ENCODE measurements at regions not wholly inside any gene's neighbourhood (a gene's known extent, or its start where the extent isn't known, plus 50 kb on each side); places are given as distances from the start of the nearest gene placed in this dataset.
"Not testable (repeated sequence)": the region's sequence is repeated elsewhere in the genome, so short reads cannot be mapped to it uniquely, and the experiment has no call there.

GRCh38 chr5:102682101-102682647 is 72.9 kb upstream of the PAM start:
- WGBS, 2 experiments: 94 to 100% methylated on average over 2 of the region's 2 CpGs
- no peaks in the 10 kb centered on the region for H3K9me3 ChIP-seq (ENCODE audit: control insufficient read depth, low read length)
- no peaks in the 10 kb centered on the region for H3K27me3 ChIP-seq (ENCODE audit: control insufficient read depth, insufficient read depth, low read length, poor library complexity, severe bottlenecking)
- no peak overlapping the region for H3K27ac ChIP-seq (ENCODE audit: insufficient read depth, low read depth, low read length, poor library complexity, severe bottlenecking)
- H3K4me3 ChIP-seq (ENCODE audit: insufficient read depth, low read depth, low read length): no peak overlapping the region
- no peaks in the 10 kb centered on the region for H3K36me3 ChIP-seq (ENCODE audit: control insufficient read depth, insufficient read depth, low read length)
- H3K4me1 ChIP-seq (ENCODE audit: control insufficient read depth, insufficient read depth, low read length): no peaks in the 10 kb centered on the region

- H3K4me1 ChIP-seq (ENCODE audit: control insufficient read depth, insufficient read depth, low read length); H3K4me3 ChIP-seq (ENCODE audit: insufficient read depth, low read depth, low read length); H3K27ac ChIP-seq (ENCODE audit: insufficient read depth, low read depth, low read length, poor library complexity, severe bottlenecking); H3K27me3 ChIP-seq (ENCODE audit: control insufficient read depth, insufficient read depth, low read length, poor library complexity, severe bottlenecking); H3K9me3 ChIP-seq (ENCODE audit: control insufficient read depth, low read length); H3K36me3 ChIP-seq (ENCODE audit: control insufficient read depth, insufficient read depth, low read length): not testable (repeated sequence)
- WGBS, 2 experiments: 94 to 95% methylated on average over 6 of the region's 7 CpGs
Observed at GRCh38 chr5:102688076-102688475, 67.0 kb upstream of the PAM start.

GRCh38 chr5:102688581-102689342 is 66.3 kb upstream of the PAM start:
- not testable (repeated sequence) for H3K4me1 ChIP-seq (ENCODE audit: control insufficient read depth, insufficient read depth, low read length); H3K27ac ChIP-seq (ENCODE audit: insufficient read depth, low read depth, low read length, poor library complexity, severe bottlenecking); H3K9me3 ChIP-seq (ENCODE audit: control insufficient read depth, low read length); H3K27me3 ChIP-seq (ENCODE audit: control insufficient read depth, insufficient read depth, low read length, poor library complexity, severe bottlenecking); H3K36me3 ChIP-seq (ENCODE audit: control insufficient read depth, insufficient read depth, low read length); H3K4me3 ChIP-seq (ENCODE audit: insufficient read depth, low read depth, low read length)
- 91 to 96% methylated on average over 14 of the region's 14 CpGs for WGBS, 2 experiments

GRCh38 chr5:102690910-102691309 is 64.2 kb upstream of the PAM start:
- no peaks in the 10 kb centered on the region for H3K9me3 ChIP-seq (ENCODE audit: control insufficient read depth, low read length)
- no peak overlapping the region for H3K4me3 ChIP-seq (ENCODE audit: insufficient read depth, low read depth, low read length)
- 96 to 100% methylated on average over 2 of the region's 2 CpGs for WGBS, 2 experiments
- H3K27me3 ChIP-seq (ENCODE audit: control insufficient read depth, insufficient read depth, low read length, poor library complexity, severe bottlenecking): no peaks in the 10 kb centered on the region
- no peaks in the 10 kb centered on the region for H3K4me1 ChIP-seq (ENCODE audit: control insufficient read depth, insufficient read depth, low read length)
- no peaks in the 10 kb centered on the region for H3K36me3 ChIP-seq (ENCODE audit: control insufficient read depth, insufficient read depth, low read length)
- H3K27ac ChIP-seq (ENCODE audit: insufficient read depth, low read depth, low read length, poor library complexity, severe bottlenecking): no peak overlapping the region

- no peaks in the 10 kb centered on the region for H3K4me1 ChIP-seq (ENCODE audit: control insufficient read depth, insufficient read depth, low read length)
- no peaks in the 10 kb centered on the region for H3K9me3 ChIP-seq (ENCODE audit: control insufficient read depth, low read length)
- H3K4me3 ChIP-seq (ENCODE audit: insufficient read depth, low read depth, low read length): no peak overlapping the region
- WGBS, 2 experiments: 84% methylated on average over 1 of the region's 1 CpG
- H3K36me3 ChIP-seq (ENCODE audit: control insufficient read depth, insufficient read depth, low read length): no peaks in the 10 kb centered on the region
- H3K27ac ChIP-seq (ENCODE audit: insufficient read depth, low read depth, low read length, poor library complexity, severe bottlenecking): no peak overlapping the region
- no peaks in the 10 kb centered on the region for H3K27me3 ChIP-seq (ENCODE audit: control insufficient read depth, insufficient read depth, low read length, poor library complexity, severe bottlenecking)
Observed at GRCh38 chr5:102691434-102691833, 63.7 kb upstream of the PAM start.

GRCh38 chr5:102700120-102700831 is 54.8 kb upstream of the PAM start:
- H3K9me3 ChIP-seq (ENCODE audit: control insufficient read depth, low read length): no peaks in the 10 kb centered on the region
- no peak overlapping the region for H3K27ac ChIP-seq (ENCODE audit: insufficient read depth, low read depth, low read length, poor library complexity, severe bottlenecking)
- no peak overlapping the region for H3K4me3 ChIP-seq (ENCODE audit: insufficient read depth, low read depth, low read length)
- 100% methylated on average over 1 of the region's 1 CpG; no CpG with 5 or more reads in 1 of the 2 experiments for WGBS, 2 experiments
- no peaks in the 10 kb centered on the region for H3K27me3 ChIP-seq (ENCODE audit: control insufficient read depth, insufficient read depth, low read length, poor library complexity, severe bottlenecking)
- no peaks in the 10 kb centered on the region for H3K36me3 ChIP-seq (ENCODE audit: control insufficient read depth, insufficient read depth, low read length)
- no peaks in the 10 kb centered on the region for H3K4me1 ChIP-seq (ENCODE audit: control insufficient read depth, insufficient read depth, low read length)

GRCh38 chr5:102700916-102701315 is 54.2 kb upstream of the PAM start:
- Histone ChIP-seq H3K27ac (ENCODE audit: insufficient read depth, low read depth, low read length, poor library complexity, severe bottlenecking) (no peak overlapping the region), H3K4me1 (ENCODE audit: control insufficient read depth, insufficient read depth, low read length) (no peaks in the 10 kb centered on the region), H3K36me3 (ENCODE audit: control insufficient read depth, insufficient read depth, low read length) (no peaks in the 10 kb centered on the region), H3K9me3 (ENCODE audit: control insufficient read depth, low read length) (no peaks in the 10 kb centered on the region), H3K4me3 (ENCODE audit: insufficient read depth, low read depth, low read length) (no peak overlapping the region), H3K27me3 (ENCODE audit: control insufficient read depth, insufficient read depth, low read length, poor library complexity, severe bottlenecking) (no peaks in the 10 kb centered on the region)
- WGBS, 2 experiments: 97 to 100% methylated on average over 2 of the region's 2 CpGs

- Histone ChIP-seq H3K4me3 (ENCODE audit: insufficient read depth, low read depth, low read length) (no peak overlapping the region), H3K4me1 (ENCODE audit: control insufficient read depth, insufficient read depth, low read length) (no peaks in the 10 kb centered on the region), H3K36me3 (ENCODE audit: control insufficient read depth, insufficient read depth, low read length) (no peaks in the 10 kb centered on the region), H3K27ac (ENCODE audit: insufficient read depth, low read depth, low read length, poor library complexity, severe bottlenecking) (no peak overlapping the region), H3K27me3 (ENCODE audit: control insufficient read depth, insufficient read depth, low read length, poor library complexity, severe bottlenecking) (no peaks in the 10 kb centered on the region), H3K9me3 (ENCODE audit: control insufficient read depth, low read length) (no peaks in the 10 kb centered on the region)
Observed at GRCh38 chr5:102701748-102702147, 53.4 kb upstream of the PAM start.
